GM19035 (cell line): ENCODE measurements at regions not wholly inside any gene's neighbourhood (a gene's known extent, or its start where the extent isn't known, plus 50 kb on each side); places are given as distances from the start of the nearest gene placed in this dataset.

Experiments
- ATAC-seq: cut with Tn5 transposase; IDR thresholded peaks from one replicate; pipeline ENCODE4 v1.9.1; 2021; ENCODE audit not compliant: unreplicated experiment

DNA sequence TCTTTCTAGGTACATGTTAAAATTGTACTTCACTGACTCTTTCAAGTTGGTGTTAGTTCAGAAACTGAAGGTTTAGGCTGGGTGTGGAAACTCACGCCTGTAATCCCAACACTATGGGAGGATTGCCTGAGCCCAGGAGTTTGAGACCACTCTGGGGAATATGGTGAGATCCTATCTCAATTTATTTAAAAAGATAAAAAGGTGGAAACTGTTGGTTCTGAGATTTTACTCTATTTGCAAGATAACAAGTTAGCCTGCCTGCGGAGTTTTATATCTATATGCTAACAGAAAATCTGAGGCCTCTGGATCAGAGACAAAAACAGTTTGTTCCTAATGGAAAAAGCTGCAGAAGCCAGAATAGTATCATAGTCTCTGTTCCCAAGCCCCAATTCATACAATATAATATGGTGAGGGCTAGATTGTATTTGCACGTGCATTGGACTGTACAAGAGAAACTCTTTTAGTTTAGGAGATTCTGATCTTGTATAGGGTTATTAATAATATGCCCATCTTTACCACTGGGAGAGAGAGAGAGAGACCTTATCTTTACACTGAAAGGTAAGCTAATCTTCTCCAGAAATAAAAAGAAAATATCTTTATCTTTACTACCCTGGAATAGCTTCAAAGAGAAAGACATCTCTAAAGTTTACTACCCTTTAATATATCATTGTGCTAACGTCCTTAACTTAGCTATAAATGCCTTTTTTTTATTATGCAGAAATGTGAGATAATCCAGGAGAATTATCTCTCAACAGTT lies 1267.6 kb downstream of the OTOL1 start:
- ATAC-seq, result no peak

DNA sequence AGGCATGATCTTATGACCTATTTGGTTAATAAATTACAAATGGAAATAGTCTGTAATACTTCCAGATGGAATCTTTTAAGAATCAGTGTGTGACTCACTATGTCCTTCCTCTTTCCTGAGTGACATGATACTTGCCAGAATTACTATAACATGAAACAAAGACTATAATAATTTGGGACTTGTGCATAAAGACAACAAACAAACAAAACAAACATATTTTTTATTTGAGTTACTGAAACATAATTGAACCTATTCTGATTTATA lies 1268.1 kb downstream of the OTOL1 start:
- ATAC-seq, result no peak

DNA sequence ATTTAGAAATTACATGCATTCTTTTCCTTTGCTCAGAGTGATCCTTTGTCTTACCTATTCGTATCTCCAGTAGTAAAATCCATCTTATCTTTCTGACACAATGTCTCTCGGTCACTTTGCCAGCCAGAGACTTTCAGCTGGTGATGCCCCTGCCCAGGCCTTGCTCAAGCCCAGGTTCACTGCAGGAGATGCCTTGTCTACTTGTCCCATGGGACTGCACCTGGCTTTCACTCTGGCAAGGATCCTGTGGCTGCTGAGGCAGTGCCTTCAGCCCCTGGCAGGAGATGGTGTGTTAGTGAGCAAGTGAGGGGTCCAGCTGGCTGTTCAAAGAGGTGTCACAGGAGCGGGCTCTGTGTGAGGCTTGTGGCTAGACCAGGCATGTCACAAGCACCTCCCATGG lies 1268.9 kb downstream of the OTOL1 start:
- no peak for ATAC-seq

GRCh38 chr3:162769564-162769963 lies 1273.0 kb downstream of the OTOL1 start:
- ATAC-seq, result no peak

- ATAC-seq, result no peak
Observed at GRCh38 chr3:162770551-162770950, 1273.9 kb downstream of the OTOL1 start.

GRCh38 chr3:162774613-162775100 lies 1278.0 kb downstream of the OTOL1 start:
- ATAC-seq, result no peak

DNA sequence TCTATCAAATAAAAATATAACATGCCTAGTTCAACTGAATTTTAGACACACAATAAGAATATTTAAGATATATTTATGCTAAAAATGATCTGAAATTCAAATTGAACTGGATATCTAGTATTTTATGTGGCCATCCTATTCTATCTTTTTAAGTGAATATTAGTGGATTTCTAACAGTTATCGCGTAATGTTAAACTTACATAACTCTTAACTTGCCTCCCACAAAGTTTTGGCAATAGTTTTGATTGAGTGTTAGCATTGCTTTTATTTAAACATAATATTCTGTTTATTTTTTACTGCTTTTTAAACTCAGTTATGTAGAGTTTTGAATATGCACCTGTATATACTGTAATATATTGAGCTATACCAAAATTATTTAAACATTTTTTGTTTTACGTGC lies 1279.5 kb downstream of the OTOL1 start:
- no peak for ATAC-seq

- no peak for ATAC-seq
Observed at GRCh38 chr3:162777118-162777517, 1280.5 kb downstream of the OTOL1 start.

GRCh38 chr3:162780313-162780712 lies 1283.7 kb downstream of the OTOL1 start:
- no peak for ATAC-seq

DNA sequence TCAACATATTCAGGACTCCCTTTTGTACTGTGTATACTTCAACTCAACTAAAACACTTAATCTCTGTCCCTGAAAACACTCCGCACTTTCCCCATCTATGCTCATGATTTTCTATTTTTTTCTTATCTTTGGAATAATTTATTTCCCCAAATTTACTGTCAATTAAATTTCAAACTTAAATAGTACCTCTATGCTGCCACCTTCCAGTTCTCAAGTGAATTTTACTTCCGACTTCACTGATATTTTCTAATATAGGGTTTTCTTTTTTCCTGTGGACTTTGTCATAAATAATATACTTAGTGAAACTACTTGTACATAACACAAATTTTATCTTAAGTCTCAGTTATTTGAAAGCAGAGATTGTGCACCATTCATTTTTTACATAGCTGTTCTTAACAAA lies 1303.3 kb downstream of the OTOL1 start:
- no peak for ATAC-seq

DNA sequence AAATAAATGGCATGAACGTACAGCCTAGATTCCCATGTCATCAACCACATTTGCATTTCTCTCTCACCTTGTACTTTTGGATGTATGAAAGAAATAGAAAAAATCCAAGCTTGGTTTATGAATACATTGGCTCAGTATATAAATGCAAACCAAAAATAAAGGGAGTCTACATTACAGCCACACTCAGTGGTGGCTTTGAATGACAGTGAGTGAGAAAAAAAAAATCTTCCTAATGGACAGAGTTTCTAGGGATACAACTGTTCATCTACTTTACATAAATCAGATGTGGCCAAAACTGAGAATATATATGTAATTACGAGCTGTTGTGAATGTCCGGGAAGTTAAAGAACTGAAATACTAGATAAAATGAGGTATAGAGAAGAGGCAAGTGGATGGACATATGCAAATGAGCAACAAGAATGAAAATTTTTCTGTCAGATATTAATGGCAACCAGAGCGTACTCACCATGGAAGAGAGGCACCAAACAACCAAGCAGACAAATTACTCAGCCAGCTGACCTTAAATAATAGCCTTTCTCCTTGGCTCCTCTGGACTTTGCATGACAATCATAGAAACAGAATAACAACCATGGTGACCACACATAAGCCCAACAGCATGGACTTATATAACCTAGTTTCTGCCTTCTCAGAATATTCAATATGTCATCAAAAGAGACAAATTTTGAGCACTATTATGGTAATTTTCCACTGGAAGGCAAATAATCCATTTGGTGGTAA lies 1305.8 kb downstream of the OTOL1 start:
- no peak for ATAC-seq

DNA sequence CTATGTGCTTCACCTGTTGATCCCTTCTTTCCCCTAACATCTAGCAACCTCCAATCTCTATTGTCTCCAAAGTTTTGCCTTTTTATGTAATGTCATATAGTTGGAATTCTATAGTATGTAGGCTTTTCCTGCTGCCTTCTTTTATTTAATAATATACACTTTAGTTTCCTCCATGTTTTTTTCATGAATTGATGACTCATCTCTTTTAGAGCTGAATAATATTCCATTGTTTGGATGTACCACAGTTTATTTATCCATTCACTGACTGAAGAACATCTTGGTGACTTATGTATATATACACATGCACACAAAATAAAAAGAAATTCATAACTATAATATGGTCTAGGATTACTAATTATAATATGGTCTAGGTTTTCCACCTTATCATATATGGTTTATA lies 1314.2 kb downstream of the OTOL1 start:
- no peak for ATAC-seq

DNA sequence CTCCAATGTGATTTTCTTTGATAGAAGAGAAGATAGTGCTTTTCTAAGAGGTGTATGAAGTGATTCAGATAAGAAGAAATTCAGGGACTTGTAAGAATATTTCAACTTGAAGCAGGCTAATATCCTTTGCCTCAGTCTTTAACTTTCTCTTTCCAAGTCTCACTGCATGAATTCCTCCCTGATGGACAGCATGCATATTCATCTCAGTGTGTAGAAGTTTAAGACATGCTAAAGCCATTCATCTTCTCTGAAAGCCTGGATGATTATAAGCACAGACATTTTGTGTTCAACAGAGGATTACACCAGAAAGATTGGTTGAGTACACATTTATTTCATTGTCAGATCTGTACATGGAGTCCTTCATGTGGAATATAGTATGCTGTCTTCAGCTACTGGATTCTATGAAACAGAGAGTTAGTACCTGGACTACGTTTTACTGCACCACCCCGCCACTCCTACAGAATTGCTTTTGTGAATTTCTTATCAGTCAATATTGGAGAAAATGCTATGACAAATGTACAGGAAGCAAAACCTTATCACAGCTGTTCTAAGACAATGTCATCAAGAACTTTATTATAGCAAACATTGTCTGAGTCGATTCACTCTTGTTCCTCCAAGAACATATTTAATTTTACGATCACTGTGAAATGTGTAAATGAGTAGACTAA lies 1346.1 kb downstream of the OTOL1 start:
- ATAC-seq, result no peak

DNA sequence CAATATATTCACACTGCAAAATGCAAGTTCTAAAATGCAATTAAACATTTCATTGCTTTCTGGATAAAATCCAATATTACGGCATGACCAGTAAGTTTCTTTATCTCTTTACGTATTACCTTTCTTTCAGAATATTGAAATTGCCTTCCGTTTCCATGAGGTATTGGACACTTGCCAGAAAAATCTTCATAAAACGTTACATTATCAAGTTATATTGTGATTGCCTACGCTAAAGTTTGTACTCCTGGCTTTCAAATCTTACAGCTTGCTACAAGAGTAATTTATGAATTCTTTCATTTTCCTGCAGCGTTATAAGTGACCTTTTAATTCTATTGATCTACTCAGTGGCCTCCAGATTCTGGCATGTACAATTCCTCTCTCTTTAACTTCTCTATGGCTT lies 1349.3 kb downstream of the OTOL1 start:
- ATAC-seq, result no peak

GRCh38 chr3:162847511-162847910 lies 1350.9 kb downstream of the OTOL1 start:
- ATAC-seq, result no peak

GRCh38 chr3:162863579-162863978 lies 1367.0 kb downstream of the OTOL1 start:
- no peak for ATAC-seq

DNA sequence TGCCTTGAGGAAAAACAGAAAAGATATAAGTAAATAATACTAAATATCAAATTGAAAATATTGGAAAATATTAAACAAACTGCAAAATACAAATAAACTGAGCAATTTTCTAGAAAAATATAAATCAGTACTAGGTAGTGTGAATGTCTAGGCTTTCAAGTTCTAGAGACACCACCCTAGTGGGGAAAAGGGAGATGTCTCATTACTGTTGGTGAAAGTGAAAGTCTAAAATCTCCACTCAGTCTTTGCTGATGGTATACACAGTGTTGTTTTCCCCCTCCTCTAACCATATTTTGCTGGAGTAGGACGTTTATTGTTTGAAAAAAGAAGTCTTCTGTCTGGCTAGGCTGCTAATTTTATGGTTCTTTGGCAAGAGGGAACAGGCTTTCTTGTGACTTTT lies 1368.9 kb downstream of the OTOL1 start:
- no peak for ATAC-seq

DNA sequence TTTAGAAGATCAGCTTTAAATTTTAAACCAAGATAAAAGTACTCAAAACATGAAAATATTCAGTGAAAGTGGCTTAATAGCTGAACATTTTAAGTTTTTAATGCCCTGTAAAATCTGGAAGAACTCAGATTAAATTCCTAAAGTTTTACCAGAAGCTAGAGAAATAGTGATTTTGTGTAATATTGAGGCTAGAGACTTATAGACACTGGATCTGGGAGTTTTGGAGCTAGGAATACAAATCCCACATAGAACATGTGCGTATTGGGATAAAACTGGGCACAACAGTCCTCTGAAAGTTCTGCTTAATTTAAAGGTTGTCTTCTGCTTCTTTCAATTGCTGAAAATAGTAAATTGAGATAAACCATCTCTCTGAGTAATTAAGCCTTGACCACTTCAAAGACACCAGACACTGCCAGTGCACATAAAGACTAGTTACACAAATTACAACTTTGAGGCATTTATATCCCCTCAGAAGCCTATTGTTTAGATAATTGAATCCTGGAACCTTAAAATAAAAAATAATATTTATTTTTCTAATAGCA lies 1382.5 kb downstream of the OTOL1 start:
- no peak for ATAC-seq

GRCh38 chr3:162884373-162884772 lies 1387.8 kb downstream of the OTOL1 start:
- no peak for ATAC-seq

- no peak for ATAC-seq
Observed at GRCh38 chr3:162892921-162893793, 1396.5 kb downstream of the OTOL1 start.

- no peak for ATAC-seq
Observed at GRCh38 chr3:162897291-162897690, 1400.7 kb downstream of the OTOL1 start.
